WTC11 (cell line): ENCODE measurements at regions not wholly inside any gene's neighbourhood (a gene's known extent, or its start where the extent isn't known, plus 50 kb on each side); places are given as distances from the start of the nearest gene placed in this dataset.

Experiments
- ATAC-seq: fragments of 200-7000 bp; cut with Tn5 transposase; 2 replicates; pipeline ENCODE4 v1.10.0; 2021; ENCODE audit warnings: mild to moderate bottlenecking, moderate library complexity
- CTCF ChIA-PET: fragments of 300-600 bp; sonication (Branson Sonifier 250); formaldehyde crosslinking; loops from one replicate; lab custom pipeline; 2021; ENCODE audit warnings: antibody characterized with exemption; lab: Charles Lee
- POLR2A ChIA-PET: fragments of 350-600 bp; sonication (Branson Sonifier 250); formaldehyde crosslinking; loops from one replicate; lab custom pipeline; 2021; ENCODE audit warnings: antibody characterized with exemption; lab: Charles Lee
- DNase-seq: peaks from one replicate; pipeline ENCODE4 v3.0.0; 2021; ENCODE audit warnings: low spot score
- H3K27ac Mint-ChIP-seq: 2 replicates; pipeline ENCODE4 v1.8.0; 2021; ENCODE audit warnings: mixed read lengths
- H3K27me3 Mint-ChIP-seq: 2 replicates; pipeline ENCODE4 v1.8.0; 2021; ENCODE audit warnings: low read depth, mild to moderate bottlenecking, moderate library complexity, mixed read lengths
- H3K36me3 Mint-ChIP-seq: 2 replicates; pipeline ENCODE4 v1.8.0; 2021; ENCODE audit warnings: mixed read lengths
- H3K4me1 Mint-ChIP-seq: 2 replicates; pipeline ENCODE4 v1.8.0; 2022; ENCODE audit warnings: mixed read lengths
- H3K4me3 Mint-ChIP-seq: 2 replicates; pipeline ENCODE4 v1.8.0; 2021; ENCODE audit warnings: mild to moderate bottlenecking, moderate library complexity, mixed read lengths
- H3K9me3 Mint-ChIP-seq: 2 replicates; pipeline ENCODE4 v1.8.0; 2021; ENCODE audit warnings: mixed read lengths
- ATF2 ChIP-seq: sonication (generic); formaldehyde crosslinking; IDR thresholded peaks from 2 replicates; pipeline ENCODE4 v1.8.1; 2022; ENCODE audit warnings: low read depth, missing genetic modification reagents, borderline replicate concordance
- CBFB ChIP-seq: sonication (generic); formaldehyde crosslinking; IDR thresholded peaks from 2 replicates; pipeline ENCODE4 v1.8.1; 2022; ENCODE audit warnings: mild to moderate bottlenecking, low read depth, missing genetic modification reagents
- CTCF ChIP-seq: fragments of 200-600 bp; IDR thresholded peaks from 2 replicates; pipeline ENCODE4 v1.8.0; 2022; ENCODE audit warnings: antibody characterized with exemption
- E2F4 ChIP-seq: sonication (generic); formaldehyde crosslinking; IDR thresholded peaks from 2 replicates; pipeline ENCODE4 v1.8.1; 2022; ENCODE audit warnings: low read depth, mild to moderate bottlenecking, moderate library complexity, missing genetic modification reagents, borderline replicate concordance
- ESRRA ChIP-seq: sonication (generic); formaldehyde crosslinking; IDR thresholded peaks from 2 replicates; pipeline ENCODE4 v1.8.1; 2022; ENCODE audit warnings: mild to moderate bottlenecking, missing genetic modification reagents, borderline replicate concordance
- GABPB1 ChIP-seq: sonication (generic); formaldehyde crosslinking; IDR thresholded peaks from 2 replicates; pipeline ENCODE4 v1.8.1; 2023; ENCODE audit warnings: mild to moderate bottlenecking, missing genetic modification reagents
- GTF2I ChIP-seq: fragments of 250-450 bp; sonication (Bioruptor Pico); conservative IDR thresholded peaks from 2 replicates; pipeline ENCODE4 v1.4.0; 2021; ENCODE audit warnings: mild to moderate bottlenecking
- HMGA2 ChIP-seq: fragments of 250-450 bp; sonication (Bioruptor Pico); IDR thresholded peaks from 2 replicates; pipeline ENCODE4 v1.4.0; 2021; ENCODE audit warnings: mild to moderate bottlenecking, moderate library complexity
- IRF2 ChIP-seq: sonication (generic); formaldehyde crosslinking; IDR thresholded peaks from 2 replicates; pipeline ENCODE4 v1.8.0; 2022; ENCODE audit warnings: low read depth, missing genetic modification reagents, borderline replicate concordance
- JUN ChIP-seq: sonication (generic); formaldehyde crosslinking; IDR thresholded peaks from 2 replicates; pipeline ENCODE4 v1.8.0; 2023; ENCODE audit warnings: mild to moderate bottlenecking, missing genetic modification reagents
- NFATC4 ChIP-seq: fragments of 250-450 bp; sonication (Bioruptor Pico); IDR thresholded peaks from 2 replicates; pipeline ENCODE4 v1.9.0; 2021; ENCODE audit warnings: mild to moderate bottlenecking
- NFE2L1 ChIP-seq: sonication (generic); formaldehyde crosslinking; IDR thresholded peaks from 2 replicates; pipeline ENCODE4 v1.8.1; 2023; ENCODE audit warnings: missing genetic modification reagents
- PRRX2 ChIP-seq: fragments of 250-450 bp; sonication (Bioruptor Pico); IDR thresholded peaks from 2 replicates; pipeline ENCODE4 v1.8.0; 2021; ENCODE audit warnings: mild to moderate bottlenecking
- STAT6 ChIP-seq: sonication (generic); formaldehyde crosslinking; conservative IDR thresholded peaks from 2 replicates; pipeline ENCODE4 v1.8.1; 2023; ENCODE audit warnings: mild to moderate bottlenecking, low read depth, missing genetic modification reagents, moderate library complexity
- ZBTB21 ChIP-seq: sonication (generic); formaldehyde crosslinking; IDR thresholded peaks from 2 replicates; pipeline ENCODE4 v1.8.1; 2023; ENCODE audit warnings: mild to moderate bottlenecking, missing genetic modification reagents, borderline replicate concordance
- ZNF671 ChIP-seq: fragments of 250-450 bp; sonication (Bioruptor Pico); IDR thresholded peaks from 2 replicates; pipeline ENCODE4 v1.8.0; 2021; ENCODE audit warnings: mild to moderate bottlenecking
- TF ChIP-seq, protein P1 (sequence below): sonication (generic); formaldehyde crosslinking; IDR thresholded peaks from 2 replicates; pipeline ENCODE4 v1.8.0; 2023; ENCODE audit warnings: mild to moderate bottlenecking, missing genetic modification reagents
- TF ChIP-seq, protein P2 (sequence below): fragments of 250-450 bp; sonication (Bioruptor Pico); IDR thresholded peaks from 2 replicates; pipeline ENCODE4 v1.8.0; 2021; ENCODE audit warnings: mild to moderate bottlenecking
- TF ChIP-seq, protein P3 (sequence below): sonication (generic); formaldehyde crosslinking; IDR thresholded peaks from 2 replicates; pipeline ENCODE4 v1.8.0; 2022; ENCODE audit warnings: mild to moderate bottlenecking, missing genetic modification reagents

- no peaks in the 10 kb centered on the region for H3K36me3 Mint-ChIP-seq
- ChIA-PET POLR2A (no interaction called here), CTCF (no interaction called here)
- TF ChIP-seq CTCF, result no peak
- TF ChIP-seq PRRX2 (CRISPR knock-in tag), result no peak
- no peak for TF ChIP-seq ATF2 (CRISPR knock-in tag)
- TF ChIP-seq, protein P1, sequence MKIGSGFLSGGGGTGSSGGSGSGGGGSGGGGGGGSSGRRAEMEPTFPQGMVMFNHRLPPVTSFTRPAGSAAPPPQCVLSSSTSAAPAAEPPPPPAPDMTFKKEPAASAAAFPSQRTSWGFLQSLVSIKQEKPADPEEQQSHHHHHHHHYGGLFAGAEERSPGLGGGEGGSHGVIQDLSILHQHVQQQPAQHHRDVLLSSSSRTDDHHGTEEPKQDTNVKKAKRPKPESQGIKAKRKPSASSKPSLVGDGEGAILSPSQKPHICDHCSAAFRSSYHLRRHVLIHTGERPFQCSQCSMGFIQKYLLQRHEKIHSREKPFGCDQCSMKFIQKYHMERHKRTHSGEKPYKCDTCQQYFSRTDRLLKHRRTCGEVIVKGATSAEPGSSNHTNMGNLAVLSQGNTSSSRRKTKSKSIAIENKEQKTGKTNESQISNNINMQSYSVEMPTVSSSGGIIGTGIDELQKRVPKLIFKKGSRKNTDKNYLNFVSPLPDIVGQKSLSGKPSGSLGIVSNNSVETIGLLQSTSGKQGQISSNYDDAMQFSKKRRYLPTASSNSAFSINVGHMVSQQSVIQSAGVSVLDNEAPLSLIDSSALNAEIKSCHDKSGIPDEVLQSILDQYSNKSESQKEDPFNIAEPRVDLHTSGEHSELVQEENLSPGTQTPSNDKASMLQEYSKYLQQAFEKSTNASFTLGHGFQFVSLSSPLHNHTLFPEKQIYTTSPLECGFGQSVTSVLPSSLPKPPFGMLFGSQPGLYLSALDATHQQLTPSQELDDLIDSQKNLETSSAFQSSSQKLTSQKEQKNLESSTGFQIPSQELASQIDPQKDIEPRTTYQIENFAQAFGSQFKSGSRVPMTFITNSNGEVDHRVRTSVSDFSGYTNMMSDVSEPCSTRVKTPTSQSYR, result no peak
- TF ChIP-seq NFE2L1 (CRISPR knock-in tag), result no peak
- no peak for TF ChIP-seq CBFB (CRISPR knock-in tag)
- no peaks in the 10 kb centered on the region for H3K27me3 Mint-ChIP-seq
- no peaks in the 10 kb centered on the region for H3K9me3 Mint-ChIP-seq
- ATAC-seq (no peak), DNase-seq (no peak)
- no peak overlapping the region for H3K27ac Mint-ChIP-seq
- H3K4me3 Mint-ChIP-seq, result no peak overlapping the region
- no peaks in the 10 kb centered on the region for H3K4me1 Mint-ChIP-seq
Observed at GRCh38 chr4:81789741-81790399, 318.2 kb upstream of the RASGEF1B start.

GRCh38 chr4:81789158-81789557 lies 317.5 kb upstream of the RASGEF1B start:
- ChIA-PET CTCF (no interaction called here), POLR2A (no interaction called here)
- Mint-ChIP-seq H3K27ac (no peak overlapping the region), H3K36me3 (no peaks in the 10 kb centered on the region), H3K4me3 (no peak overlapping the region), H3K27me3 (no peaks in the 10 kb centered on the region), H3K4me1 (no peaks in the 10 kb centered on the region), H3K9me3 (no peaks in the 10 kb centered on the region)
- ATAC-seq, result no peak
- no peak for DNase-seq
- no peak for TF ChIP-seq ESRRA (CRISPR knock-in tag)
- no peak for TF ChIP-seq JUN (CRISPR knock-in tag)
- no peak for TF ChIP-seq ZBTB21 (CRISPR knock-in tag)
- no peak for TF ChIP-seq GABPB1 (CRISPR knock-in tag)
- TF ChIP-seq, protein P2, sequence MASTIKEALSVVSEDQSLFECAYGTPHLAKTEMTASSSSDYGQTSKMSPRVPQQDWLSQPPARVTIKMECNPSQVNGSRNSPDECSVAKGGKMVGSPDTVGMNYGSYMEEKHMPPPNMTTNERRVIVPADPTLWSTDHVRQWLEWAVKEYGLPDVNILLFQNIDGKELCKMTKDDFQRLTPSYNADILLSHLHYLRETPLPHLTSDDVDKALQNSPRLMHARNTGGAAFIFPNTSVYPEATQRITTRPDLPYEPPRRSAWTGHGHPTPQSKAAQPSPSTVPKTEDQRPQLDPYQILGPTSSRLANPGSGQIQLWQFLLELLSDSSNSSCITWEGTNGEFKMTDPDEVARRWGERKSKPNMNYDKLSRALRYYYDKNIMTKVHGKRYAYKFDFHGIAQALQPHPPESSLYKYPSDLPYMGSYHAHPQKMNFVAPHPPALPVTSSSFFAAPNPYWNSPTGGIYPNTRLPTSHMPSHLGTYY (CRISPR knock-in tag), result no peak
- TF ChIP-seq HMGA2 (CRISPR knock-in tag), result no peak
- no peak for TF ChIP-seq IRF2 (CRISPR knock-in tag)
- TF ChIP-seq GTF2I (CRISPR knock-in tag), result no peak
- TF ChIP-seq NFATC4 (CRISPR knock-in tag), result no peak
- TF ChIP-seq ZNF671 (CRISPR knock-in tag), result no peak
- no peak for TF ChIP-seq CTCF
- TF ChIP-seq, protein P3, sequence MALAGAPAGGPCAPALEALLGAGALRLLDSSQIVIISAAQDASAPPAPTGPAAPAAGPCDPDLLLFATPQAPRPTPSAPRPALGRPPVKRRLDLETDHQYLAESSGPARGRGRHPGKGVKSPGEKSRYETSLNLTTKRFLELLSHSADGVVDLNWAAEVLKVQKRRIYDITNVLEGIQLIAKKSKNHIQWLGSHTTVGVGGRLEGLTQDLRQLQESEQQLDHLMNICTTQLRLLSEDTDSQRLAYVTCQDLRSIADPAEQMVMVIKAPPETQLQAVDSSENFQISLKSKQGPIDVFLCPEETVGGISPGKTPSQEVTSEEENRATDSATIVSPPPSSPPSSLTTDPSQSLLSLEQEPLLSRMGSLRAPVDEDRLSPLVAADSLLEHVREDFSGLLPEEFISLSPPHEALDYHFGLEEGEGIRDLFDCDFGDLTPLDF, result no peak
- TF ChIP-seq E2F4 (CRISPR knock-in tag), result no peak
- TF ChIP-seq STAT6 (CRISPR knock-in tag), result no peak
